B cell (primary cell): ENCODE measurements at regions not wholly inside any gene's neighbourhood (a gene's known extent, or its start where the extent isn't known, plus 50 kb on each side); places are given as distances from the start of the nearest gene placed in this dataset.

Experiments used
- ATAC-seq: fragments of 200-7000 bp; cut with Tn5 transposase; one replicate; pipeline ENCODE4 v1.10.0; 2021; ENCODE audit warnings: low read depth, mild to moderate bottlenecking, moderate number of reproducible peaks, moderate library complexity
- CTCF ChIA-PET: fragments of 350-600 bp; sonication (Branson Sonifier 250); formaldehyde crosslinking; loops from one replicate; lab custom pipeline; 2021; ENCODE audit warnings: antibody characterized with exemption, inconsistent platforms; lab: Charles Lee
- POLR2A ChIA-PET: fragments of 350-600 bp; sonication (Branson Sonifier 250); formaldehyde crosslinking; loops from one replicate; lab custom pipeline; 2021; ENCODE audit warnings: antibody characterized with exemption; lab: Charles Lee
- DNase-seq: peaks from one replicate; pipeline ENCODE4 v3.0.0; 2013
- H2AFZ ChIP-seq: 2 replicates; pipeline ENCODE4 v1.6.1; 2012; ENCODE audit warnings: mild to moderate bottlenecking, low read depth, low read length; ENCODE audit not compliant: insufficient read depth, poor library complexity, severe bottlenecking
- H3K27ac ChIP-seq, 2 donors: 1 replicate in 1 of 2; 2 replicates in 1 of 2; pipeline ENCODE4 v1.5.1; 2012 to 2013; ENCODE audit warnings: low read length in 2 of 2, mild to moderate bottlenecking in 2 of 2, moderate library complexity in 1 of 2
- H3K27me3 ChIP-seq, 4 experiments: fragments of 200-600 bp in 1 of 4; sonication (generic) in 1 of 4; replicated peaks in 1 of 4; 1 replicate in 2 of 4; 2 replicates in 2 of 4; pipeline versions ENCODE4 v1.6.1 to v1.7.0; 2013 to 2016; ENCODE audit warnings: low read length in 3 of 4, mild to moderate bottlenecking in 2 of 4, mixed read lengths in 1 of 4, moderate library complexity in 1 of 4; ENCODE audit not compliant: insufficient read depth in 4 of 4, control insufficient read depth in 3 of 4; ENCODE audit errors: control extremely low read depth in 1 of 4
- H3K36me3 ChIP-seq, 2 experiments: replicated peaks in 1 of 2; 1 replicate in 1 of 2; 2 replicates in 1 of 2; pipeline versions ENCODE4 v1.6.1 to v1.7.1; 2013; ENCODE audit warnings: low read length in 1 of 2; ENCODE audit not compliant: insufficient read depth in 2 of 2, control insufficient read depth in 1 of 2; ENCODE audit errors: control extremely low read depth in 1 of 2, extremely low read depth in 1 of 2
- H3K4me1 ChIP-seq, 2 donors: fragments of 200-600 bp in 1 of 2; sonication (generic) in 1 of 2; 1 replicate in 1 of 2; 2 replicates in 1 of 2; pipeline versions ENCODE4 v1.5.1 to v1.6.1; 2013 to 2017; ENCODE audit warnings: low read length in 2 of 2; ENCODE audit not compliant: control insufficient read depth in 2 of 2, insufficient read depth in 2 of 2
- H3K4me2 ChIP-seq: replicated peaks from 2 replicates; pipeline ENCODE3; 2012; ENCODE audit warnings: mild to moderate bottlenecking, low read depth, low read length; ENCODE audit not compliant: poor library complexity, severe bottlenecking
- H3K4me3 ChIP-seq, 5 experiments: fragments of 200-600 bp in 1 of 5; sonication (generic) in 1 of 5; 1 replicate in 3 of 5; 2 replicates in 2 of 5; pipeline versions ENCODE4 v1.5.1 to v1.7.0; 2011 to 2016; ENCODE audit warnings: low read length in 4 of 5, mild to moderate bottlenecking in 4 of 5, low read depth in 2 of 5, control low read depth in 1 of 5, moderate library complexity in 1 of 5; ENCODE audit not compliant: insufficient read depth in 1 of 5; ENCODE audit errors: control extremely low read depth in 1 of 5, extremely low read depth in 1 of 5
- H3K79me2 ChIP-seq: fragments of 200-600 bp; sonication (generic); one replicate; pipeline ENCODE4 v1.6.0; 2016; ENCODE audit warnings: low read length; ENCODE audit not compliant: control insufficient read depth, insufficient read depth
- H3K9ac ChIP-seq: fragments of 200-600 bp; sonication (generic); 2 replicates; pipeline ENCODE4 v1.6.1; 2017; ENCODE audit warnings: mild to moderate bottlenecking, low read length, moderate library complexity
- H3K9me3 ChIP-seq, 3 donors: one replicate each; pipeline versions ENCODE4 v1.6.1 to v1.7.1; 2013; ENCODE audit warnings: low read length in 2 of 3; ENCODE audit not compliant: control insufficient read depth in 2 of 3, insufficient read depth in 1 of 3; ENCODE audit errors: control extremely low read depth in 1 of 3
- H4K20me1 ChIP-seq: 2 replicates; pipeline ENCODE4 v1.6.0; 2012; ENCODE audit warnings: mild to moderate bottlenecking, low read length; ENCODE audit not compliant: insufficient read depth, control insufficient read depth, poor library complexity, severe bottlenecking
- H3K27ac Mint-ChIP-seq: one replicate; pipeline ENCODE4 v1.8.0; 2021; ENCODE audit warnings: mixed read lengths
- H3K27me3 Mint-ChIP-seq: one replicate; pipeline ENCODE4 v1.8.0; 2021; ENCODE audit warnings: mixed read lengths
- H3K4me1 Mint-ChIP-seq: one replicate; pipeline ENCODE4 v1.8.0; 2021; ENCODE audit warnings: mixed read lengths
- H3K4me3 Mint-ChIP-seq: one replicate; pipeline ENCODE4 v1.8.0; 2021; ENCODE audit warnings: mixed read lengths
- H3K9me3 Mint-ChIP-seq: one replicate; pipeline ENCODE4 v1.8.0; 2022; ENCODE audit warnings: mixed read lengths; ENCODE audit not compliant: insufficient read depth
- CTCF ChIP-seq: fragments of 200-600 bp; IDR thresholded peaks from one replicate; pipeline ENCODE4 v1.8.0; 2022; ENCODE audit warnings: antibody characterized with exemption, mild to moderate bottlenecking
- EZH2 ChIP-seq: IDR thresholded peaks from 2 replicates; pipeline ENCODE4 v1.6.1; 2012; ENCODE audit warnings: borderline replicate concordance, low read depth, mild to moderate bottlenecking, moderate library complexity, low read length; ENCODE audit not compliant: insufficient read depth, poor library complexity, severe bottlenecking
- WGBS: methylation state at CpG from one replicate; pipeline ENCODE4 v1.1.5; 2013; ENCODE audit warnings: missing lambda C conversion rate; ENCODE audit not compliant: insufficient coverage; 5-methylcytosine and 5-hydroxymethylcytosine counted together
- intact Hi-C: fragments of 100-400 bp; cut with micrococcal nuclease; formaldehyde crosslinking; loops from one replicate; pipeline ENCODE4 v1.10.0; 2022

GRCh38 chr10:128877141-128877540, 589.9 kb upstream of the MGMT start:
- Histone ChIP-seq H3K27ac (no peak overlapping the region), H3K9me3 (no peaks in the 10 kb centered on the region), H3K4me1 (no peaks in the 10 kb centered on the region), H3K9ac (no peak overlapping the region), H3K36me3 (no peaks in the 10 kb centered on the region), H3K4me3 (no peak overlapping the region), H3K27me3 (no peaks in the 10 kb centered on the region), H4K20me1 (no peaks in the 10 kb centered on the region), H3K4me2 (no peak overlapping the region), H3K79me2 (no peaks in the 10 kb centered on the region), H2AFZ (no peak overlapping the region)
- POLR2A ChIA-PET = no interaction called here
- Mint-ChIP-seq H3K27me3 (peaks cover 7% of the 10 kb centered on the region), H3K27ac (no peak overlapping the region), H3K4me3 (no peak overlapping the region), H3K9me3 (no peaks in the 10 kb centered on the region), H3K4me1 (no peaks in the 10 kb centered on the region)
- ATAC-seq = no peak
- CTCF ChIA-PET = no interaction called here
- TF ChIP-seq EZH2 (no peak), CTCF (no peak)
- no peak for DNase-seq
- intact Hi-C loops = no loop called here
- WGBS = 97% methylated on average over 3 of the region's 10 CpGs

- Histone ChIP-seq H3K27ac (no peak overlapping the region), H4K20me1 (no peaks in the 10 kb centered on the region), H3K9me3 (no peaks in the 10 kb centered on the region), H3K9ac (no peak overlapping the region), H3K4me2 (no peak overlapping the region), H3K36me3 (no peaks in the 10 kb centered on the region), H3K4me3 (no peak overlapping the region), H3K27me3 (no peaks in the 10 kb centered on the region), H3K79me2 (no peaks in the 10 kb centered on the region), H2AFZ (no peak overlapping the region), H3K4me1 (no peaks in the 10 kb centered on the region)
- WGBS = 97% methylated on average over 5 of the region's 7 CpGs
- H3K27me3 Mint-ChIP-seq = peaks cover 7% of the 10 kb centered on the region
- no peak for DNase-seq
- no peaks in the 10 kb centered on the region for H3K9me3 Mint-ChIP-seq
- ATAC-seq = no peak
- ChIA-PET CTCF (no interaction called here), POLR2A (no interaction called here)
- TF ChIP-seq CTCF = no peak
- no peak for TF ChIP-seq EZH2
- H3K27ac Mint-ChIP-seq = no peak overlapping the region
- no peak overlapping the region for H3K4me3 Mint-ChIP-seq
- intact Hi-C loops = no loop called here
- H3K4me1 Mint-ChIP-seq = no peaks in the 10 kb centered on the region
Measured at GRCh38 chr10:128877936-128878335, 589.1 kb upstream of the MGMT start.
